Occipital lobe (tissue), 1 donor: ENCODE measurements at regions not wholly inside any gene's neighbourhood (a gene's known extent, or its start where the extent isn't known, plus 50 kb on each side); places are given as distances from the start of the nearest gene placed in this dataset.
"Not testable (repeated sequence)": the region's sequence is repeated elsewhere in the genome, so short reads cannot be mapped to it uniquely, and the experiment has no call there.

ENCODE experiments used
- DNase-seq: peaks from one replicate; lab custom pipeline; 2025; lab: John Stamatoyannopoulos, UW

DNA sequence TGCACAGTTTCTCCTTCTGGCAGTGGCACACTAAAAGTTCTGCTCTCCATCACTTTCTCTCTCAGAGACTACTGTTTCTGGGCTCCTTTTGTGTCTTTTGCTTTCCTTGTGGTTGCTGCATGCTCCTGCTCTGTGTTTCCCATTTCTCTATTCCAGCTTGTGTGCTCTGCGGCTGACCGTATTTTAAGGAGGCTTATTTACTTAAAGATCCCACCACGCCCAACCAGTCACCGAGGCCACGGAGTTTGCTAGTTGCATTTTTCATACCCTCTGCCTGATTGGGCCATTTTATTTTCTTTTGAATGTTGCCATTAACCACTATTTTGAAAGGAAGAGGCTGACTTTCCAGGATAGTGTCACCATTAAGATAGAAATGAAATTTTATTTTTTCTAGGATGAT is 626.4 kb upstream of the MMS22L start:
- DNase-seq = no peak

DNA sequence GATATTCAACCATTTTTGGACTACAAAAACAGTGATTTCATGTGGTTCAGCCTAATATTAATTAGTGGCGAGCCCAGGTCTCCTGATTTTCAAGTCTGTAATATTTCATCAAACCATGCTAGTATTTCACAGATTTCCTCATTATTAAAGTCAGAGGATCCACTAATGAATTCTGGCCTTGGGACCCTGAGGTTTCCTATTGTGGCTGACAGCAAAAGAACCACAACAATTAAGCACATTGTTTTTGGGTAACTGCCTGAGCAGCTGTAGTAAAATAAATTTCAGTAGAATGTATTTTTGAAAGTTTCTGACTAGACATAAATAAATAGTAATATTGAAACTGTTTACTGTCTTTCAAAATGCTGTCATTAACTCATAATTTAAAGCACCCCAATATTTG is 630.7 kb upstream of the MMS22L start:
- DNase-seq = no peak

DNA sequence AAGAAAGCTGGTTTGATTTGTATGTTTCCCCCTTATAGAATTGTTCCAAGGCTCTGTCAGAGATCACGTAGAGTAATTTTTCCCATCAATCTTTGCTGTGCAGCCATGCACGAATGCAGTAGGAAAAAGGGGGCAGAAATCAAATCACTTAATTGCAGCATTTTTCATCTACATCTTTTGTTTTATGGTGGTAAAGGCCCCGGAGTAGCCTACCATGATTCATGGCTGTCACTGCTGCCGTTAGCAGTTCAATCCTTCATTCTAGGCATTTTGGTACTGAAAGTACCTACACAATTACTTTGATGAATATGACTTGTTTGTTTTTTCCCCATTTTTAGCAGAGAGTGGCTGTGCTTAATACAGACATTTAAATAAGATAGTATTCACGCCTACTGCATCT is 631.9 kb upstream of the MMS22L start:
- no peak for DNase-seq

DNA sequence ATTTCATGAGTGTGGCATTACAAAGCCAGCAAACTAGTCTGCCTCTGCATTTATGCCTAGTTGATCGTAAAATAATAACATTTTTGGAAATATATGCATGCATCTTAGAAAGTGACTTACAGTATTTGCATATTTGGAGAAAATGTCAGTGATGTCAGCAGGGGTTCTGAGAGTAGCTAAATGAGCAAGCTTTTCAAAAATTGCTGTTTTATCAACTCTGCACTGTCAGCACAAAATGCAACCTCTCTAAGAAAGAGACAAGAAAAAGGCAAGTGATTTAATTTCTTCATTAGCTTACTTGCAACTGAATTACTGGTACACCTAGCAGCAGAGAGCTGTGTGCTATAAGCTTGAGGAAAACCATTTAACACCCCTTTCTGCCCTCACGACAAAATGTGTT is 632.5 kb upstream of the MMS22L start:
- no peak for DNase-seq

DNA sequence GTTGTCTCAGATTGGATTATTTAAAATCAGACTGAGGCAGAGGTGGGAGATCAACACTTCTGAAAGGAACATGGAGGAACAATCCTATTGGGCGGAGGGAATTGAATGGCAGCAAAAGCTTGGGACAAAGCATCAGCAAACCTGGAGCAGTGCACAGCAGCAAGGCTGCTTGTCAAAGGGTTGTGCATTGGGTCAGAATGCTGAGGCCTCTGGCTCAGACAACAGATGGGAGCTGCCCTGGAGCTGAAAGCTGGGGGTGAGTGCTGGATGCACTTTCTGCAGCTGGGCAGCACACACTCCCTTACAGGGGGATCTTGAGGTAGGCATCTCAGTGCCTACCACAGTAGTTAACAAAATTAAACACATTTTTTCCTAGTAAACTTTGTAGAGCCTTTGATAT is 634.4 kb upstream of the MMS22L start:
- DNase-seq = no peak

DNA sequence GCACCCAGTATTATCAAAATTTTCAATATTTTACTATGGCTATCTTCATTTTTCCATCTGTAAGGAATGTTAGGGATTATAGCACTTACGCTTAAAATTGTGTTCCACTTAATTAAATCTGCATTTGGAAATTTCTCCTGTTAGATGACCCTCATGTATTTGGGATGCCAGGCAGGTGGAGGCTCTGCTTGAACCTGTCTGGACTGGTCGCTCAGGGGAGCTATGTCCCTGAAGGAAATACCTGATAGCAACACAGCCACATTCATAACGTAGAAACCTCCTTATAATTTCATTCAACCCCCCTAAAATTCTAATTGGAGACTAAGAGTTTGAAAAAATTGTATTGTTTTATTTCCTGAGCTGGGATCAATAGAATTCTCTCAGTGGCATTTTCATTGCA is 636.0 kb upstream of the MMS22L start:
- no peak for DNase-seq

DNA sequence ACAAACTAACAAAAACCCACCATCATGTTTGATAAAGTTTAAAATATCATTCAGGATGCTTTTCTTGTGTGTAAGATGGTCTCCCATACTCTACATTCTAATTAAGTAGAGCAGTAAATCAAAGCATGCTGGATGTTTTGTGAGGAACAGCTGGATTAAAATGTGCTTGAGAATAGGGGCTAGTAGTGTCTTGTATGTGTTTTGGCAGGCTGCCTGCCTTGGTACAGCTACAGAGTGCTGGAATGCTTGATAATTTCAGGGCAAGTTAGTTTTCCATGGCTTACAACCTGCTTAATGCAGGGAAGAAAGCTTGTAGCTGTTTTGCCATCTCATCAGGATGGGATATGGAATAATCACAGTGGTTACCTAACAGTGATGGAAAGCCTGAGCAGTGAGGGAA is 636.6 kb upstream of the MMS22L start:
- no peak for DNase-seq

DNA sequence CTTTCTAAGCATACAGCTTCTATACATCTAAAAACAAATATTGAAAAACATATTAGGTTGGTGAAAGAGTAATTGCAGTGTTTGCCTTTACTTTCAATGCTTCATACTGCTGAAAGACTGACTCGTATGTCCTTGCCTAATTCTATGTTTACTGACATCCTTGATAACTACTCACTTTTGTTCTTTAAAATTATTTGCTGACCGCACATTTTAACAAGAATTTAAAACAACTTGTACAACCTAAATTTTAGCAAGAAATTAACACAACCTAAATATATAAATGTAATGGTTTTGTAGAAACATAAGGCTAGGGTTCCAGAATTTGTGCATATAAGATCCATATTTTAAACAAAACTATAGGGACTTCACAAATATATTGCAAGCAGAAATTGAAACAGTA is 640.2 kb upstream of the MMS22L start:
- no peak for DNase-seq

DNA sequence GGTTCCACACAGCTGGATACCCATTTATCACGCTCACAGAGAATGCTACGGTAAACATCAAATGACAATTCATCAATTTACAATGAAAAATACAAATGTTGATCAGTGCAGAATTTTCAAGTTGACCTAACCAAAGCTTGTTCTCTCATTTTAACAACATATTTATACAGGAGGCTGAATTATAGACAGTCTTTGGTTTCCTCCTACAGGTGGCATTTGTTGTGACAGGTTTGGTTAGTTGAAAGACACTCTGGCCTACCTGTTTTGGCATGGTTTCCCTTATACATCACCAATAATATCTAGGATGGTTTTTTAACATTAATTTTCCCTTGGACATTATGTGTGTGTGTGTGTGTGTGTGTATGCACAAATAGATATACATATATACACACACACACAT is 642.5 kb upstream of the MMS22L start:
- DNase-seq = no peak

DNA sequence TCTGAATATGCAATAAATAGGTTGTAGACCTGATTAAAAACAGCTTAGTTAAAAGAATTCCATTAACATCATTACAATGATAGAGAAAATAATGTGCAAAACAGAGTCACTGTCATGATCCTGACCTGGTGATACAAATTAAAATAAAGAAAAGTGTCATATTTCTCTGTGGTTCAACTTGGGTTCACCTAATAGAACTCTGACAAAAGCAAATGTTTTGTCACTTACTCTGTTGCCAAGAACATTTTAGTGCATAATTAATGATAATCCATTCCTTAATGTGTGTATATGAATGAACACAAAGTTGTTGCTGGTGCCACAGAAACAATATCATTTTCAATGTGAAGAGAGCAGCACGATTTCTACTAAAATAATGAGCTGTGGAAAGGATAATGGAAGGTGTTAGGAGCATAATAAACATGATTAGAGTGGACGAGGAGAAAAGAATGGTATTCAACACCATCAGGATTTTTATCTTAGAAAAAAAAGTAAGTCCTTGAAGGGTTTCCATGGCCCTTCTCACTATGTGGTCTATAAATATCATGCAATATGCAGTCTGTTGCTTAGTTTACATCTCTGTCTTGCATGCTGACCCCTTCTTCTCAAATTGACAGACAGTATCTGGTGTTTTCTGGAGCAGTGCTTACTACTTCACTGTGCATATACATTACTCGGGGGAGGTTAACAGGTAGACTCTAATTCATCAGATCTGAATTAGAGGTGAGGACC is 656.6 kb upstream of the MMS22L start:
- DNase-seq = no peak

DNA sequence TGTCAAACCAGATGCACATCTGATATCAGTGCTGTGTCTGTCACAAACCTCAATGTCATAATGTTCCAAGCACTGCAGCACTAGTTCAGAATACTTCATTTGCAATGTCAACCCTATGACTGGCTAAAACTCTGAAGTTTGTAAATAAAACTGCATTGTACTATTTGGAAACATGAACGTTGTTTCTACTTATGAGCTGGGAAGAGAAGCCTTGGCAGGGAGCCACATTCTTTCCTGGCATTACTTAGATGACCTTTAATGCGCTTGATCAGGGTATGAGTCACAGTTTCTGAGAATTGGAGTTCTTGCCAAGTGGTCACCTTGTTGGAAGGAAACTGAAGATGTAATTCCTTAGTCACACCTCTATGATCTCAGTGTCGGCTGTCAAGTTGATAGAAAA is 664.8 kb upstream of the MMS22L start:
- DNase-seq = no peak

DNA sequence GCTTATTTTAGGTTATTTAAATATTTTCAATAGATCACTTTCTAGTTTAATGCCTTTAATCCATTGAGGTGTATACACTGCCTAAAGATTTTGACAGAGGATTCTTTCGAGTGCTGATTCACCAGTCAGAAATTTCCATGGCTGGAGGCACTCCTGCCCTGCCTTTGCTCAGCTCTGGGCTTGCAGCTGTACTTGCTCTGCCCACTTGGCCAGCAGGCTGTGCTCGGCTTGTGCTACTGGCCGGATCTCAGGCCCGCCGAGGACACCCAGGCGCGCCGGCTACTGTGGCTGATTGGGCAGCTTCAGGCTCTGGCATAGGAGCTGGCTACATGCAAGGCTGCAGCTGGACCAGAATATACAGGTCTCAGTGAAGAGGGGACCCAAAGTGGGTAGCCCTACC is 675.1 kb upstream of the MMS22L start:
- DNase-seq = no peak

DNA sequence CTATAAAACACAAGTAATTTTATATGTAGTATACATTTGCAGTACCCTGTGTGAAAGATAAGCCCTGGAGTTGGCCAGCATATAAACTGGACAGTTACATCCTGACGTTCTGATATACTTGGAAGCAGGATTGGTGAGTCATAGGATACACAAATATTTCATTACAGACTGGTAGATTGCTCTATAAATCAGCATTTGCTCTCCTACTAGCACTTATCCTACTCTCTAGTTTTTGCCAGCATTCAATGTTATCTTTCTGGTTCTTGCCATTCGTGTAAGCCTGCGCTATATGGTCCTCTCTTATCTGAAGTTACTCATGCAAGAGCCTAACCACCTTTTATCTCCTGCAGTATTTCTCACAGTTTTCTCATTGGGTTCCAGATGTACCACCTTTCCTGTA is 680.2 kb upstream of the MMS22L start:
- no peak for DNase-seq

DNA sequence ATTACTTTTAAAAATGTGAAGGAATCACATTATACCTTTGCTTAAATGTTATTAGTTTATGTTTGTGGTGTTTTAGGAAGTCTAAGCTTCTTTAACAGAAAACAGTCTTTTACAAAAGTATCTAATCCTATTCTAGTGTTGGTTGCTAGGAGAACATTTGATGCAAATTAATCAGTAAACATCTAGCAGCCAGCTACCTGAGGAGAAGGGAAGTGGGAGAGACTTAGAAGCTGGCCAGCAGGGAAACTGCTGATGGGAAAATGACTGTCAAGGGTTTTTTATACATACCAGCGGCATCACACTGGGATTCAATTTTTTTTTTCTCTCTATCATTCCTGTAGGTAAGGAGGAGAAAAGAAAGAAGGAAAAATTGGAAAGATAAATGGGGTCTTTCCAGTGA is 686.0 kb upstream of the MMS22L start:
- DNase-seq = no peak

DNA sequence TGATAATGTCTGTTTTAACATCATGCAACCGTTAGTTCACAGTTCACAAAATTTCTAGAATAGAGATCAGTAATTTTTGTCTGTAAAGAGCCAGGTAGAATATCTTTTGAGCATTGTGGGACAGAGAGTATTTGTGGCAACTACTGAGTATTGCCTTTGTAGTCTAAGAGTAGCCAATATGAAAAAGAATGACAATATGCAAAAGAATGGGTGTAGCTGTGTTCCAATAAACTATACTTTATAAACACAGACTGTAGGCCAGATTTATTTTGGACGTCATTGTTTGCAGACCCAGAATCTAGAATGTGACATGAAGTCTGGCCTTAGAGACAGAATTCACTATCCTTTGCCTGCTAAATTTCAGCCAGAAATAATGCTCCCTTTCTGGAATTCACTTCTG is 694.1 kb upstream of the MMS22L start:
- DNase-seq = no peak

DNA sequence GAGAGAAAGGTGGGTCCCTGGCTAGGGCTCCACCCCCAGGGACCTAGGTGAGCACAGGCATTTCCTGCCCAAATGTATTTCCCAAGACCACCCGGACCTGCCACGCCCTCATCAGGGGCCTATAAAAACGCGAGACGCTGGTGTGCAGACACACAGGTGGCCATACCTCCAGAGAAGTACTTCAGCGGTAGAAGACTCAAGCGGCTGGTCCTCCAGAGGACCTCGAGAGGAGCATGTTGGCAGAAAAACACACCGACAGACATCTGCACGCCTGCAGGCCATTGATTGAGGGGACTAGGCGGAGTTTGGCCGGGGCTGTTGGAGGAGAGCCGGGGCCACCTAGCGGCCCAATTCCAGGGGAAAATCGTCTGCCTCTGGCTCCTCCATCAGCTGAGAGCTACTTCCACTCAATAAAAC is 695.8 kb upstream of the MMS22L start:
- no peak for DNase-seq

DNA sequence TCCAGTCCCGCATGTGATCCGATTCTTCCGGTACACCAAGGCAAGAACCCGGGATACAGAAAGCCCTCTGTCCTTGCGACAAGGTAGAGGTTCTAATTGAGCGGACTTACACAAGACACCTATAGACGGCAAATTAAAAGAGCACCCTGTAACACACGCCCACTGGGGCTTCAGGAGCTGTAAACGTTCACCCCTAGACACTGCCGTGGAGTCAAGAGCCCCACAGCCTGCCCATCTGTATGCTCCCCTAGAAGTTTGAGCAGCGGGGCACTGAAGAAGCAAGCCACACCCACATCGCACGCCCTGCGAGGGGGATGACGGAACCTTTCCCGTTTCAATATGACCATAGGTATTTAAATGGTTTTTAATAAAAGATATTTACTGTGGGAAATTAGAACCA is 696.3 kb upstream of the MMS22L start:
- not testable (repeated sequence) for DNase-seq

DNA sequence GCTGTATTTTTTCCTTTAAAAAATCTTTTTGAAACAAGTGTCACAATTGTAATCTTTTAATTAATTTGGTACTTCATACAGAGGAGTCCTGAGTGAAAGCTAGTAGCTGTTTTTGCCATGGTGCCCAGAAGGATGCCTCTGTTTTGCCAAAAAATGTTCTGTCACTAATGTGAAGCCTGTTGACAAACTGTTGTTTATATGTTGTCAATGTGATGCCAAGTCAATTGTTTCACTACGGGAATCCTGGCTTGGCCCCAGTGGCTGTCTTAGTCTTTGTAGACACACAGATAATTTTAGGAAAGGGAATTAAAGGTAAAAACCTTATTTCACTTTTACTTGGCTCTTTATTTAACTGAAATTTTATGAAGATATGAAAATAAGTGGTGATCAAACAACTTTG is 706.4 kb upstream of the MMS22L start:
- no peak for DNase-seq

DNA sequence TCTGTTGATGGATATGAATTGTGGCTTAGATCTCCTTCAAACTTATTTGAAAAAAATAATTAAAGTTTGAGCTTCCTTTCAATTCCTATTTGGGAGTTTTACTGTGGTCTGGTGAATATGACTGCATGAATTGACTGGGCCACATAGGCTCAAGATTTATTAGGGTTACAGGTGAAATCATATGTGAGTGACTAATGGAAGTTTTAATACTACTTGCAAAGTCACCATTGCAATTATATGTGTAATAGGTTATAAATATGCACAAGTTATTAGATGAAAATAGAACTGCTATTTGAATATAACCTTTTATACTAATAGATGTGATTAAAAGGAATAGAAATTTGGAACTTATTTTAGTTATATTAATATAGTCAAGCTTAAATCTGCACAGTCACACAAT is 712.1 kb upstream of the MMS22L start:
- DNase-seq = no peak

DNA sequence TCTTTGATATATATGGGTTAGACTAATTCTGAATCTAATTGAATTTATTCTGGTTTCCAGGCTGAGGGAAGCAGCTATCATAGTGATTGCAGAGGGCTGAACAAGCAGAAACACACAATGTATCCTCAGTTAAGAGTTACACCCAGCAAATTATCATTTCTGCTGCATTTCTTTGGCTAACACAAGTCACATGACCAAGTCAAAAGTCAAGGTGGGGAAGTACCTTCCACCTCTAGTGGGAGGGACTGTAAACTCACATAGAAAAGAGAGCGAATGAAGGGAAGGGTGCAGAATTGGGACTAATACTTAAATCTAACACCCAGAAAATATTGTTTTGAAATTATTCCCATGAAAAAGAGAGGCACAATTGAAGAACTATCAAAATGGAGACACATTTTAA is 719.7 kb upstream of the MMS22L start:
- no peak for DNase-seq

DNA sequence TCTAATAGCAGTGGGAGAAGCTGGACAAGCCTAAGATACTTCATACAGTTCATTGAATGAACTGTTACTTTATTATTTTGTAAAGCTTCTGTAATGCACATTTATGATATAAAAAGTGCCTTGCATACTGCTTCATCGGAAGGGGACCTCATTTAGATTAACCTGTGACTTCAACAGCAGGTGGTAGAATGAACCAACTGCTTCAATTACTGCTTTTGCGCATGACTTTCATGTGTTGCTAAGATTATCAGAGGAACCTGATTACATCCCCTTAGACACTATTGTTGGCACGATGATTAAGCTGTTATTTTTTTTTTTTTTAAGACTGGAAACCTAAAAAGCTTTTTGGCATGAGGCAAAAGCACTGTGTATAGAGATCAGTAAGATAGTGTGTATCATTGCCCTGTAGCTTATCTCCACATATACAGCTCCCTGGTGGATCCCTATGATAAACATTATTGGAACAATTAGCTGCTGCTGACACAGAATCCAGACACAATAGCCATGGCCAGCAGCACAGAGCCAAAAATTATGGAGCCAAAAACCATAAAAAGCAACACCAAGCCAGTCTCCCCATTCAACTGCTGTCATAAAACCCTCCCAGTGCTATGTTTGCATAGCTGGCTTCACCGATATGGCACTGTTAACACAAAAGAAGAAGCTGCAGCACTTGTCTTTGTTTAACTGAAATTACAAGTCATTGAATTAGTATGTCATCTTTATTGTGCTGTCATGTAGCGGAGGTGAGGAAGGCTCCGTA is 731.6 kb upstream of the MMS22L start:
- DNase-seq = no peak

DNA sequence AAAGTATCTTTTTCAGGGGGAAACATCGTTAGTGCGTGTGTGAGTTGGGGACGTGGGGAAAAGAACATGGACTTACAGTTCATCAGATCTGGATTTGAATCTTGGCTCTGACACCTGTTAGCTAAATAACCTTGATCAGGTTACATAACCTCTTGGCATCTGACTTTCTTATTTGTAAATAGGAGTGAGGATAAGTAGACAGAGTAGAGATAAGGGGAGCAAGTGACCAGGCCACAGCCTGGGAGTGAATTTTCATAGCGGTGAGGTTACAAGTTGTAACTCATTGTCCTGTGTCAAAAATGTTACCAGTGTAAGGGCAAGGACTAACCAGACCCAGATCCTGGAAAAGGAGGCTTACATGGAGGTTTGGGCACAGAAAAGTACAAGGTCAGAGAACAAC is 733.5 kb upstream of the MMS22L start:
- DNase-seq = no peak

DNA sequence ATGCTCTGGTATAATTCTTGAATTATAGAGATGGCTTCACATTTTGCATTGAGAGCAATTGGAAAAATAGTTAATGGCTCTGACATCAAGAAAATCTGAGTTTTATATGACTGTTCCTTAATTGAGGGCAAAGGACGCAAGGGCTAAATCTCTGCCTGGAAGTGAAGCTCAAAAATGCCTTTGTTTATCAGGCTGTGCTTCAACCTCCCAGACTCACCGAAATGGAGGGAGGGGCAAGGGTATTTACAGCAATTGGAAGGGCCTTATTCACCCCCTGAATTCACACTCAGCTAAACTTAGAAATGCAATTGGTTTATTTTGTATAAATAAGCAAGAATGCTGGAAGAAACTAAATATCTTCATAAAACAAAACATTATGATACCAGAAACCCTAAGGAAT is 737.2 kb upstream of the MMS22L start:
- DNase-seq = no peak
